ENCODE measurements at regions not wholly inside any gene's neighbourhood (a gene's known extent, or its start where the extent isn't known, plus 50 kb on each side); places are given as distances from the start of the nearest gene placed in this dataset.

GRCh38 chr22:22772396-22772795 is 115.2 kb upstream of the IGLL5 start:
- TF ChIP-seq CTCF (IDR thresholded peaks at IDR 0.05) (no peak), POLR2A (IDR thresholded peaks at IDR 0.05) (no peak)
